Immature natural killer cell (primary cell): ENCODE measurements at regions not wholly inside any gene's neighbourhood (a gene's known extent, or its start where the extent isn't known, plus 50 kb on each side); places are given as distances from the start of the nearest gene placed in this dataset.
"Not testable (repeated sequence)": the region's sequence is repeated elsewhere in the genome, so short reads cannot be mapped to it uniquely, and the experiment has no call there.

Experiments used
- DNase-seq, 3 donors: peaks; one replicate each; pipeline ENCODE4 v3.0.0; 2022; ENCODE audit warnings: mixed read lengths in 1 of 3
- H3K27ac Mint-ChIP-seq, 6 donors: one replicate each; pipeline ENCODE4 v1.8.0; 2020; ENCODE audit warnings: mixed read lengths in 6 of 6, mild to moderate bottlenecking in 5 of 6, inconsistent platforms in 4 of 6, moderate library complexity in 3 of 6
- H3K27me3 Mint-ChIP-seq, 3 donors: one replicate each; pipeline ENCODE4 v1.8.0; 2020 to 2021; ENCODE audit warnings: low read depth in 3 of 3, mild to moderate bottlenecking in 3 of 3, mixed read lengths in 3 of 3, moderate library complexity in 3 of 3, inconsistent platforms in 1 of 3
- H3K36me3 Mint-ChIP-seq, 3 donors: one replicate each; pipeline ENCODE4 v1.8.0; 2020; ENCODE audit warnings: mixed read lengths in 3 of 3, inconsistent platforms in 2 of 3, mild to moderate bottlenecking in 2 of 3
- H3K4me1 Mint-ChIP-seq, 2 donors: one replicate each; pipeline ENCODE4 v1.8.0; 2020; ENCODE audit warnings: inconsistent platforms in 2 of 2, mild to moderate bottlenecking in 2 of 2, mixed read lengths in 2 of 2, moderate library complexity in 1 of 2
- H3K4me3 Mint-ChIP-seq, 5 donors: one replicate each; pipeline ENCODE4 v1.8.0; 2020; ENCODE audit warnings: mild to moderate bottlenecking in 5 of 5, mixed read lengths in 5 of 5, inconsistent platforms in 3 of 5, moderate library complexity in 3 of 5
- H3K9me3 Mint-ChIP-seq, 6 donors: one replicate each; pipeline ENCODE4 v1.8.0; 2020; ENCODE audit warnings: mild to moderate bottlenecking in 6 of 6, mixed read lengths in 6 of 6, inconsistent platforms in 4 of 6, moderate library complexity in 3 of 6

- H3K4me3 Mint-ChIP-seq = no peak overlapping the region
- H3K27me3 Mint-ChIP-seq = peaks cover 0 to 8% (median 2%) of the 10 kb centered on the region in 3 donors
- no peaks in the 10 kb centered on the region for H3K4me1 Mint-ChIP-seq
- no peak for DNase-seq
- no peaks in the 10 kb centered on the region for H3K36me3 Mint-ChIP-seq
- no peaks in the 10 kb centered on the region for H3K9me3 Mint-ChIP-seq
- peak overlapping the region in 1 of 6 donors; percentile 32 for H3K27ac Mint-ChIP-seq
Measured at GRCh38 chr3:101913168-101913567, 63.9 kb downstream of the NFKBIZ start.

DNA sequence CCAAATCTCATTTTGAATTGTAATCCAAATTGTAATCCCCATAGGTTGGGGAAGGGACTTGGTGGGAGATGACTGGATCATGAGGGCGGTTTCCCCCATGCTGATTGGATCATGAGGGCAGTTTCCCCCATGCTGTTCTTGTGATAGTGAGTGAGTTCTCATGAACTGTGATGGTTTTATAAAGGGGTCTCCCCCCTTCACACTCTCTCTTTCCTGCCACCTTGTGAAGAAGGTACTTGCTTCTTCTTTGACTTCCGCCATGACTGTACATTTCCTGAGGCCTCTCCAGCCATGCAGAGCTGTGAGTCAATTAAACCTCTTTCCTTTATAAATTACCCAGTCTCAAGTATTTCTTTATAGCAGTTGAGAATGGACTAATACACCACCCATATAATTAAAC, 68.4 kb downstream of the NFKBIZ start:
- H3K27me3 Mint-ChIP-seq, H3K4me1 Mint-ChIP-seq, H3K4me3 Mint-ChIP-seq: not testable (repeated sequence)

DNA sequence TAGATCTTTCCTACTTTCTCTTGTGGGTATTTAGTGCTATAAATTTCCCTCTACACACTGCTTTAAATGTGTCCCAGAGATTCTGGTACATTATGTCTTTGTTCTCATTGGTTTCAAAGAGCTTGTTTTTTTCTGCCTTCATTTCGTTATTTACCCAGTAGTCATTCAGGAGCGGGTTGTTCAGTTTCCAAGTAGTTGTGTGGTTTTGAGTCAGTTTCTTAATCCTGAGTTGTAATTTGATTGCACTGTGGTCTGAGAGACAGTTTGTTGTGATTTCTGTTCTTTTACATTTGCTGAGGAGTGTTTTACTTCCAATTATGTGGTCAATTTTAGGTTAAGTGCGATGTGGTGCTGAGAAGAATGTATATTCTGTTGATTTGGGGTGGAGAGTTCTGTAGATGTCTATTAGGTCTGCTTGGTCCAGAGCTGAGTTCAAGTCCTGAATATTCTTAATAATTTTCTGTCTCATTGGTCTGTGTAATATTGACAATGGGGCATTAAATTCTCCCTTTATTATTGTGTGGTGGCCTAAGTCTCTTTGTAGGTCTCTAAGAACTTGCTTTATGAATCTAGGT, 72.9 kb downstream of the NFKBIZ start:
- H3K4me3 Mint-ChIP-seq, H3K36me3 Mint-ChIP-seq, H3K9me3 Mint-ChIP-seq, DNase-seq, H3K27ac Mint-ChIP-seq, H3K27me3 Mint-ChIP-seq, H3K4me1 Mint-ChIP-seq: not testable (repeated sequence)

More for the DNA sequence above, 68.4 kb downstream of the NFKBIZ start:
- not testable (repeated sequence) for H3K27ac Mint-ChIP-seq, DNase-seq, H3K9me3 Mint-ChIP-seq, H3K36me3 Mint-ChIP-seq

DNA sequence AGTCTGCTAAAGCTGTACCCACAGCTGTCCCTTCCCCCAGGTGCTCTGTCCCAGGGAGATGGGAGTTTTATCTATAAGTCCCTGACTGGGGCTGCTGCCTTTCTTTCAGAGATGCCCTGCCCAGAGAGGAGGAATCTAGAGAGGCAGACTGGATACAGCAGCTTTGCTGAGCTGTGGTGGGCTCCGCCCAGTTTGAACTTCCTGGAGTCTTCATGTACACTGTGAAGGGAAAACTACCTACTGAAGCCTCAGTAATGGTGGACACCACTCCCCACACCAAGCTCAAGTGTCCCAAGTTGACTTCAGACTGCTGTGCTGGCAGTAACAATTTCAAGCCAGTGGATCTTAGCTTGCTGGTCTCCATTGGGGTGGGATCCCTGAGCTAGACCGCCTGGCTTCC, 75.3 kb downstream of the NFKBIZ start:
- not testable (repeated sequence) for H3K4me1 Mint-ChIP-seq, H3K4me3 Mint-ChIP-seq, H3K9me3 Mint-ChIP-seq, H3K27ac Mint-ChIP-seq, H3K36me3 Mint-ChIP-seq, H3K27me3 Mint-ChIP-seq, DNase-seq

DNA sequence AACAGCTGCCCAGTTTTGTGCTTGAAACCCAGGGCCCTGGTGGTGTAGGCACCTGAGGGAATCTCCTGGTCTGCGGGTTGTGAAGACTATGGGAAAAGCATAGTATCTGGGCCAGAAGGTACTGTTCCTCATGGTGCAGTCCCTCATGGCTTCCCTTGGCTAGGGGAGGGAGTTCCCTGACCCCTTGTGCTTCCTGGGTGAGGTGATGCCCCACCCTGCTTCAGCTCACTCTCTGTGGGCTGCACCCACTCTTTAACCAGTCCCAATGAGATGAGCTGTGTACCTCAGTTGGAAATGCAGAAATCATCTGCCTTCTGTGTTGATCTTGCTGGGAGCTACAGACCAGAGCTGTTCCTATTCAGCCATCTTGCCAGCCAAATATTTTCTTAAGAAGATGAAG, 75.8 kb downstream of the NFKBIZ start:
- not testable (repeated sequence) for DNase-seq, H3K9me3 Mint-ChIP-seq, H3K27me3 Mint-ChIP-seq, H3K4me3 Mint-ChIP-seq, H3K4me1 Mint-ChIP-seq, H3K36me3 Mint-ChIP-seq, H3K27ac Mint-ChIP-seq

DNA sequence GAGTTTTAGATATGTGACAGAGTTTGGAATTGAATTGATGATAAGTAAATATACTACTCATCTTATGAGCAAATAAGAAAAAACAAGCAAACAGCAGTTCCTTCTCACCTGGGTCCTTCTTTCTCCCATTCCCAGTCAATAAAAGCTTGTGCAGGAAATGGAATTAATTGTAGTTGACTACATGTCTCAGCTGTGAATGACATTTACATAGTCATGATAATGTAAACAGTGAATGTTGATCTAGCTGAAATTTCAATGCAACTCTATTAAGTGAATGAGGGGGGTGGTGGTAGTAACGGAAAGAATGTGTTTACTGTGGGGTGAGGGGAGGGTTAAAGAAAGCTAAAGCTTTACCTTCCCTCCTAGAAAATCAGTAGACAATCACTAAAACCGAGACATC, 76.2 kb downstream of the NFKBIZ start:
- no peak for DNase-seq
- H3K36me3 Mint-ChIP-seq = no peaks in the 10 kb centered on the region
- no peaks in the 10 kb centered on the region for H3K9me3 Mint-ChIP-seq
- peaks cover 4 to 7% of the 10 kb centered on the region in 2 donors for H3K4me1 Mint-ChIP-seq
- peaks cover 0 to 4% (median 0%) of the 10 kb centered on the region in 3 donors for H3K27me3 Mint-ChIP-seq
- H3K4me3 Mint-ChIP-seq = no peak overlapping the region
- H3K27ac Mint-ChIP-seq = no peak overlapping the region

GRCh38 chr3:101926594-101927105, 77.3 kb downstream of the NFKBIZ start:
- no peak for DNase-seq
- Mint-ChIP-seq H3K27ac (no peak overlapping the region), H3K9me3 (no peaks in the 10 kb centered on the region), H3K36me3 (no peaks in the 10 kb centered on the region), H3K4me3 (no peak overlapping the region), H3K4me1 (peaks cover 4 to 7% of the 10 kb centered on the region in 2 donors), H3K27me3 (peaks cover 0 to 6% (median 0%) of the 10 kb centered on the region in 3 donors)

DNA sequence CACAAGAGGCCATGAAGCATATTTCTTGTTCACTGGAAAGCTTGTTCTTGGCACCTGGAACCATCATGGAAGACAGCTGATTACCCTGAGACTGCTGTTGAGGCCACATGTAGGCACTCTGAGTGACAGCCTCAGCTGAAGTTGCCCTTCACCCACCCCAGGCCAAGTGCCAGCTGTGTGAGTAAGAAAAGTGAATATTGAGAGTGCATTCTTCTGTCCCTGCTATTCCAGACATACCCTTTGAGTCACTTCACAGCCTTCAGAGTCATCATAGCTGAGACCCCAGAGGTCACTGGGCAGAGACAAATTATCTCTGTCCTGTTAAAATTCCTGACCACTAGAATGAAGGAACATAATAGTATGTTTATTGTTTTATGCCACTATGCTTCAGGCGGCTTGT, 79.6 kb downstream of the NFKBIZ start:
- Mint-ChIP-seq H3K36me3 (peaks cover 0 to 4% (median 0%) of the 10 kb centered on the region in 3 donors), H3K9me3 (no peaks in the 10 kb centered on the region), H3K4me3 (no peak overlapping the region), H3K4me1 (peaks cover 4 to 7% of the 10 kb centered on the region in 2 donors), H3K27ac (no peak overlapping the region), H3K27me3 (peaks cover 0 to 6% (median 0%) of the 10 kb centered on the region in 3 donors)
- DNase-seq = no peak

DNA sequence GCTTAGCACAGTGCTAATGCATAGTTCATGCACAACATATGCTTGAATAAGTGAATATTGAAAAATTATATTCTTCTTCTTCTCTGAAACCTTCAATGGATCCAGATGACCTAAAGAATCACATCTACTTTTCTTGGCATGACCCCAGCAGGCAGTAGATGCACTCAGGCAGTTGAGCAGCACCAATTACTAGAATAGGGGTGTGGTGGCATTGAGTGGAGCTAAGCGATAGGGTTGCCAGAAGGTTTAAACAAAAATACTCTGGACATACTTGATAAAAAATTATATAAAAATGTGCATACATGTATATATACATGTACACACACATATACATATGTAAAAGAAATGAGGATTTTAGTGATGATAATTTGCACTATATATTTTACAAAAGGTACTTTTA, 81.8 kb downstream of the NFKBIZ start:
- Mint-ChIP-seq H3K27me3 (peaks cover 0 to 3% (median 0%) of the 10 kb centered on the region in 3 donors), H3K27ac (no peak overlapping the region), H3K4me3 (no peak overlapping the region), H3K36me3 (peaks cover 0 to 4% (median 0%) of the 10 kb centered on the region in 3 donors), H3K4me1 (peaks cover 6 to 12% of the 10 kb centered on the region in 2 donors), H3K9me3 (peaks cover 0 to 1% (median 0%) of the 10 kb centered on the region in 6 donors)
- DNase-seq = no peak

DNA sequence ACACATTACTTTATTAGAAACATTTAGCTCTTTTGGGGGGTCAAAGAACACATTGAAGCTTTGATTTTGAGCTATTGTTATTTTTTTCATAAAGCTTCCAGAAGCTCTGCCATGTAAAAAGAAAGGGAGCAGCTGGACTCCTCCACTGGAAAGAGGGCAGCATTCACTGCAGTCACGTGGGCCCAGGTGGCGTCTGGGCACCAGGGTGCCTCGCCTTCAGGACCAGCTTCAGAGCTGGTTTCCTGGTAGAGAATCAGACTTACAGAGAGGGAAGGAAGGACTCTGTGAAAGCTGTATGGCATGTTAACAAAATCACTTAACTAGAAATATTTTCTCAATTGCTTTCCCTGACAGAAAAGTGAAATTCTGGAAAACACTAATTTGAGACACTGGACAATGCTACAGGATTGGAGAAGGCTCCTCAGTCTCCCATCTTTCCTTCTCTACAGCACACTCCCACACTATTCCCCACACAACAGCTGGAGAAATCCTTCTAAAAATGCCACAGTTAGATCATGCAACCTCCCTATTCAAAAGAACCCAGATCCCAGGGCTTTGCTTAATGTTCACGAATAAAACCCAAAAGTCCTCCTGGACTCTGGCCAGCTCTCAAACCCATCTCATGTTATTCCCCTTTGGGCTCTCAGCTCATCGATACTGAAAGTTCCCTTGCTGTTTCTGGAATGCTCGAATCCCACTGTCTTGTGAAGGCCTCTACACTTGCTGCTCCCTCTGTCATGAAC, 83.2 kb downstream of the NFKBIZ start:
- H3K9me3 Mint-ChIP-seq = peaks cover 0 to 1% (median 0%) of the 10 kb centered on the region in 6 donors
- H3K4me3 Mint-ChIP-seq = no peak overlapping the region
- DNase-seq = no peak
- peaks cover 0 to 2% (median 0%) of the 10 kb centered on the region in 3 donors for H3K27me3 Mint-ChIP-seq
- H3K4me1 Mint-ChIP-seq = peaks cover 14 to 26% of the 10 kb centered on the region in 2 donors
- no peak overlapping the region for H3K27ac Mint-ChIP-seq
- H3K36me3 Mint-ChIP-seq = peaks cover 0 to 4% (median 0%) of the 10 kb centered on the region in 3 donors

GRCh38 chr3:101936419-101937356, 87.4 kb downstream of the NFKBIZ start:
- H3K36me3 Mint-ChIP-seq = peaks cover 0 to 4% (median 0%) of the 10 kb centered on the region in 3 donors
- no peaks in the 10 kb centered on the region for H3K27me3 Mint-ChIP-seq
- peak overlapping the region in 4 of 6 donors; percentile 12 to 49 (median 35) for H3K27ac Mint-ChIP-seq
- H3K4me3 Mint-ChIP-seq = peak overlapping the region in 3 of 5 donors; percentile 13 to 69 (median 64)
- peaks cover 14 to 26% of the 10 kb centered on the region in 2 donors for H3K4me1 Mint-ChIP-seq
- DNase-seq = peak; percentile 22 to 32 (median 32)
- peaks cover 0 to 1% (median 0%) of the 10 kb centered on the region in 6 donors for H3K9me3 Mint-ChIP-seq

GRCh38 chr3:101938262-101938847, 89.0 kb downstream of the NFKBIZ start:
- Mint-ChIP-seq H3K4me1 (peaks cover 14 to 26% of the 10 kb centered on the region in 2 donors), H3K27me3 (no peaks in the 10 kb centered on the region), H3K9me3 (peaks cover 0 to 1% (median 0%) of the 10 kb centered on the region in 6 donors)

GRCh38 chr3:101939361-101940049, 90.2 kb downstream of the NFKBIZ start:
- Mint-ChIP-seq H3K27ac (no peak overlapping the region), H3K36me3 (no peaks in the 10 kb centered on the region), H3K4me3 (no peak overlapping the region), H3K9me3 (no peaks in the 10 kb centered on the region), H3K4me1 (peaks cover 14 to 26% of the 10 kb centered on the region in 2 donors), H3K27me3 (no peaks in the 10 kb centered on the region)
- DNase-seq = no peak

More at GRCh38 chr3:101938262-101938847, 89.0 kb downstream of the NFKBIZ start:
- no peak overlapping the region for H3K27ac Mint-ChIP-seq
- DNase-seq = no peak
- H3K36me3 Mint-ChIP-seq = peaks cover 0 to 1% (median 0%) of the 10 kb centered on the region in 3 donors
- H3K4me3 Mint-ChIP-seq = no peak overlapping the region
